Neural crest cell (in vitro differentiated cells): ENCODE measurements at regions not wholly inside any gene's neighbourhood (a gene's known extent, or its start where the extent isn't known, plus 50 kb on each side); places are given as distances from the start of the nearest gene placed in this dataset.
"Not testable (repeated sequence)": the region's sequence is repeated elsewhere in the genome, so short reads cannot be mapped to it uniquely, and the experiment has no call there.

Source experiments
- DNase-seq: peaks from one replicate; pipeline ENCODE4 v3.0.0; 2021; ENCODE audit warnings: low read depth, mixed read lengths, low spot score
- H3K27ac Mint-ChIP-seq: one replicate; pipeline ENCODE4 v1.8.0; 2021; ENCODE audit warnings: mild to moderate bottlenecking, mixed read lengths; ENCODE audit not compliant: unreplicated experiment
- H3K27me3 Mint-ChIP-seq: 2 replicates; pipeline ENCODE4 v1.8.0; 2021; ENCODE audit warnings: low read depth, mild to moderate bottlenecking, mixed read lengths
- H3K36me3 Mint-ChIP-seq: 2 replicates; pipeline ENCODE4 v1.8.0; 2021; ENCODE audit warnings: low read depth, mild to moderate bottlenecking, mixed read lengths
- H3K4me1 Mint-ChIP-seq: 2 replicates; pipeline ENCODE4 v1.8.0; 2021; ENCODE audit warnings: mixed read lengths
- H3K4me3 Mint-ChIP-seq: one replicate; pipeline ENCODE4 v1.8.0; 2021; ENCODE audit warnings: mild to moderate bottlenecking, mixed read lengths
- H3K9me3 Mint-ChIP-seq: 2 replicates; pipeline ENCODE4 v1.8.0; 2021; ENCODE audit warnings: mixed read lengths
- CTCF ChIP-seq: fragments of 200-600 bp; sonication (generic); conservative IDR thresholded peaks from 2 replicates; pipeline ENCODE4 v1.5.0; 2021; ENCODE audit warnings: antibody characterized with exemption, mild to moderate bottlenecking

GRCh38 chr18:41645589-41646360 is 309.3 kb upstream of the PIK3C3 start:
- no peak overlapping the region for H3K27ac Mint-ChIP-seq
- no peak for TF ChIP-seq CTCF
- DNase-seq = no peak
- no peaks in the 10 kb centered on the region for H3K27me3 Mint-ChIP-seq
- no peak overlapping the region for H3K4me3 Mint-ChIP-seq
- no peaks in the 10 kb centered on the region for H3K36me3 Mint-ChIP-seq
- H3K9me3 Mint-ChIP-seq = no peaks in the 10 kb centered on the region
- H3K4me1 Mint-ChIP-seq = no peaks in the 10 kb centered on the region

- no peaks in the 10 kb centered on the region for H3K4me1 Mint-ChIP-seq
- no peak overlapping the region for H3K4me3 Mint-ChIP-seq
- TF ChIP-seq CTCF = no peak
- H3K9me3 Mint-ChIP-seq = no peaks in the 10 kb centered on the region
- no peaks in the 10 kb centered on the region for H3K27me3 Mint-ChIP-seq
- no peak overlapping the region for H3K27ac Mint-ChIP-seq
- H3K36me3 Mint-ChIP-seq = no peaks in the 10 kb centered on the region
- DNase-seq = no peak
Measured at GRCh38 chr18:41644466-41644865, 310.6 kb upstream of the PIK3C3 start.

GRCh38 chr18:41643427-41643826 is 311.6 kb upstream of the PIK3C3 start:
- no peak for DNase-seq
- H3K4me3 Mint-ChIP-seq = no peak overlapping the region
- no peaks in the 10 kb centered on the region for H3K27me3 Mint-ChIP-seq
- no peaks in the 10 kb centered on the region for H3K4me1 Mint-ChIP-seq
- H3K27ac Mint-ChIP-seq = no peak overlapping the region
- no peaks in the 10 kb centered on the region for H3K36me3 Mint-ChIP-seq
- no peaks in the 10 kb centered on the region for H3K9me3 Mint-ChIP-seq
- TF ChIP-seq CTCF = no peak

- TF ChIP-seq CTCF = no peak
- Mint-ChIP-seq H3K9me3 (no peaks in the 10 kb centered on the region), H3K27ac (no peak overlapping the region), H3K4me1 (no peaks in the 10 kb centered on the region), H3K36me3 (no peaks in the 10 kb centered on the region), H3K27me3 (no peaks in the 10 kb centered on the region), H3K4me3 (no peak overlapping the region)
- DNase-seq = no peak
Measured at GRCh38 chr18:41642756-41643155, 312.3 kb upstream of the PIK3C3 start.

- Mint-ChIP-seq H3K27ac (no peak overlapping the region), H3K9me3 (no peaks in the 10 kb centered on the region), H3K36me3 (peaks cover 3% of the 10 kb centered on the region), H3K4me3 (no peak overlapping the region), H3K27me3 (no peaks in the 10 kb centered on the region), H3K4me1 (no peaks in the 10 kb centered on the region)
- no peak for DNase-seq
- no peak for TF ChIP-seq CTCF
Measured at GRCh38 chr18:41639218-41639617, 315.8 kb upstream of the PIK3C3 start.

GRCh38 chr18:41631723-41632285 is 323.2 kb upstream of the PIK3C3 start:
- Mint-ChIP-seq H3K4me3 (peak overlapping the region; percentile 98), H3K27ac (peak overlapping the region; percentile 99), H3K4me1 (peaks cover 22% of the 10 kb centered on the region), H3K36me3 (peaks cover 11% of the 10 kb centered on the region)
- H3K9me3 Mint-ChIP-seq, H3K27me3 Mint-ChIP-seq: not testable (repeated sequence)
- DNase-seq = peak; percentile 27
